PC-9 (cell line): ENCODE measurements at regions not wholly inside any gene's neighbourhood (a gene's known extent, or its start where the extent isn't known, plus 50 kb on each side); places are given as distances from the start of the nearest gene placed in this dataset.

Experiments
- CTCF ChIP-seq: fragments of 200-600 bp; sonication (generic); conservative IDR thresholded peaks from 2 replicates; pipeline ENCODE4 v1.6.1; 2017; ENCODE audit warnings: mixed run types, antibody characterized with exemption, mild to moderate bottlenecking, moderate library complexity
- EZH2 ChIP-seq: fragments of 200-600 bp; sonication (generic); IDR thresholded peaks from 2 replicates; pipeline ENCODE4 v1.8.0; 2017; ENCODE audit warnings: antibody characterized with exemption, low read depth

GRCh38 chr2:164281896-164282295 is 339.4 kb downstream of the GRB14 start:
- TF ChIP-seq CTCF, result no peak
- TF ChIP-seq EZH2, result no peak
